K562 (cell line): ENCODE measurements at regions not wholly inside any gene's neighbourhood (a gene's known extent, or its start where the extent isn't known, plus 50 kb on each side); places are given as distances from the start of the nearest gene placed in this dataset.

ENCODE experiments used
- ATAC-seq: fragments of 200-7000 bp; cut with Tn5 transposase; 3 replicates; pipeline ENCODE4 v1.9.1; 2020; ENCODE audit warnings: moderate library complexity
- BruUV-seq: library from RNA; stranded (reverse); fragments of 400-500 nt; replicated peaks from 2 replicates; lab custom pipeline; 2021; lab: Mats Ljungman, UMichigan
- CTCF ChIA-PET: fragments of 300-600 bp; formaldehyde crosslinking; extraction: SDS; loops from one replicate; lab custom pipeline; 2021; ENCODE audit warnings: low intra/inter-chr PET ratio; lab: Yijun Ruan, JAX
- POLR2A ChIA-PET: fragments of 300-600, 350-650 bp; sonication (Branson Sonifier 250); formaldehyde crosslinking; extraction: SDS; loops from one replicate; lab custom pipeline; 2021; ENCODE audit warnings: antibody characterized with exemption, inconsistent platforms; lab: Yijun Ruan, JAX
- DNase-seq, 4 experiments: peaks; one replicate each; pipeline versions ENCODE4 v3.0.0 to v3.0.0-alpha.2; 2011 to 2018; ENCODE audit warnings: low spot score in 3 of 4, mixed read lengths in 3 of 4; ENCODE audit errors: extremely low read depth in 1 of 4
- FAIRE-seq: peaks from 2 replicates; lab custom pipeline; 2011; peaks lifted over from hg19 to GRCh38; lab: Jason Lieb, UNC
- H2AFZ ChIP-seq: 2 replicates; pipeline ENCODE4 v1.6.0; 2011; ENCODE audit warnings: low read depth, low read length, control low read depth, inconsistent platforms
- H3K27ac ChIP-seq: fragments of 200-600 bp; 3 replicates; pipeline ENCODE4 v1.8.0; 2011; ENCODE audit warnings: low read depth, mild to moderate bottlenecking, control low read depth, inconsistent platforms, low read length, moderate library complexity, mixed read lengths; ENCODE audit errors: extremely low read depth
- H3K27me3 ChIP-seq, 2 experiments: fragments of 300-600 bp in 1 of 2; 2 replicates in 1 of 2; 3 replicates in 1 of 2; pipeline versions ENCODE4 v1.6.0 to v1.8.0; 2011; ENCODE audit warnings: inconsistent platforms in 2 of 2, low read length in 2 of 2, mild to moderate bottlenecking in 1 of 2, mixed read lengths in 1 of 2, moderate library complexity in 1 of 2; ENCODE audit not compliant: control insufficient read depth in 2 of 2, insufficient read depth in 2 of 2
- H3K36me3 ChIP-seq: fragments of 300-600 bp; 3 replicates; pipeline ENCODE4 v1.8.0; 2011; ENCODE audit warnings: mild to moderate bottlenecking, low read length, inconsistent platforms; ENCODE audit not compliant: control insufficient read depth, insufficient read depth
- H3K4me1 ChIP-seq, 2 experiments: fragments of 200-600 bp in 1 of 2; replicated peaks in 1 of 2; 2 replicates in 1 of 2; 3 replicates in 1 of 2; pipeline versions ENCODE4 v1.5.1 to v1.8.0; 2011; ENCODE audit warnings: inconsistent platforms in 2 of 2, low read length in 2 of 2, mild to moderate bottlenecking in 1 of 2, mixed read lengths in 1 of 2, moderate library complexity in 1 of 2; ENCODE audit not compliant: control insufficient read depth in 2 of 2, insufficient read depth in 2 of 2
- H3K4me2 ChIP-seq: 2 replicates; pipeline ENCODE4 v1.6.1; 2011; ENCODE audit warnings: low read length, control low read depth, inconsistent platforms, mixed read lengths; ENCODE audit not compliant: insufficient read depth
- H3K4me3 ChIP-seq: fragments of 200-600 bp; sonication (generic), shearing (Covaris generic); 2 replicates; pipeline ENCODE4 v1.5.1; 2016; ENCODE audit warnings: control low read depth, inconsistent platforms
- H3K79me2 ChIP-seq: fragments of 200-600 bp; 3 replicates; pipeline ENCODE4 v1.8.0; 2011; ENCODE audit warnings: low read length, inconsistent platforms; ENCODE audit not compliant: control insufficient read depth, insufficient read depth
- H3K9ac ChIP-seq, 2 experiments: 2 replicates each; pipeline versions ENCODE4 v1.6.0 to v1.6.1; 2011; ENCODE audit warnings: low read depth in 2 of 2, low read length in 2 of 2, control low read depth in 1 of 2, inconsistent platforms in 1 of 2, mild to moderate bottlenecking in 1 of 2, mixed read lengths in 1 of 2; ENCODE audit not compliant: insufficient read depth in 1 of 2
- H3K9me1 ChIP-seq: one replicate; pipeline ENCODE4 v1.6.0; 2011; ENCODE audit warnings: inconsistent platforms, mild to moderate bottlenecking, low read length, moderate library complexity; ENCODE audit not compliant: control insufficient read depth, insufficient read depth
- H3K9me3 ChIP-seq: replicated peaks from 2 replicates; pipeline ENCODE4 v1.5.1; 2011; ENCODE audit warnings: low read depth, low read length, inconsistent platforms; ENCODE audit not compliant: control insufficient read depth, insufficient read depth
- H4K20me1 ChIP-seq: replicated peaks from 2 replicates; pipeline ENCODE4 v1.6.1; 2011; ENCODE audit warnings: low read length, inconsistent platforms, mixed read lengths; ENCODE audit not compliant: control insufficient read depth, insufficient read depth
- ETS2 ChIP-seq: IDR thresholded peaks from 2 replicates; pipeline ENCODE4 v1.6.1; 2016; ENCODE audit warnings: borderline replicate concordance, missing genetic modification characterization, mild to moderate bottlenecking, moderate library complexity, missing compliant biosample characterization; ENCODE audit not compliant: poor library complexity, severe bottlenecking
- MAFG ChIP-seq: fragments of 450-650 bp; conservative IDR thresholded peaks from 2 replicates; pipeline ENCODE4 v1.6.1; 2016; ENCODE audit warnings: missing genetic modification characterization, missing compliant biosample characterization
- ZNF785 ChIP-seq: fragments of 250-450 bp; sonication (Bioruptor Pico); IDR thresholded peaks from 2 replicates; pipeline ENCODE4 v1.4.0; 2020; ENCODE audit warnings: mild to moderate bottlenecking
- in situ Hi-C: fragments of 300-500 bp; cut with MboI; formaldehyde crosslinking; loops from 4 replicates; pipeline ENCODE4 v1.15.0; 2018; ENCODE audit warnings: inconsistent platforms, mixed read lengths
- intact Hi-C: fragments of 100-400 bp; cut with micrococcal nuclease; formaldehyde crosslinking; loops from 2 replicates; pipeline ENCODE4 v1.14.2; 2022
- TF ChIP-seq, protein P1 (sequence below): fragments of 250-450 bp; sonication (Bioruptor Pico); IDR thresholded peaks from 2 replicates; pipeline ENCODE4 v1.8.0; 2022; ENCODE audit warnings: moderate library complexity, mild to moderate bottlenecking, inconsistent platforms
- TF ChIP-seq, protein P2 (sequence below): sonication (generic); formaldehyde crosslinking; IDR thresholded peaks from 2 replicates; pipeline ENCODE4 v1.8.1; 2022; ENCODE audit warnings: missing genetic modification reagents

DNA sequence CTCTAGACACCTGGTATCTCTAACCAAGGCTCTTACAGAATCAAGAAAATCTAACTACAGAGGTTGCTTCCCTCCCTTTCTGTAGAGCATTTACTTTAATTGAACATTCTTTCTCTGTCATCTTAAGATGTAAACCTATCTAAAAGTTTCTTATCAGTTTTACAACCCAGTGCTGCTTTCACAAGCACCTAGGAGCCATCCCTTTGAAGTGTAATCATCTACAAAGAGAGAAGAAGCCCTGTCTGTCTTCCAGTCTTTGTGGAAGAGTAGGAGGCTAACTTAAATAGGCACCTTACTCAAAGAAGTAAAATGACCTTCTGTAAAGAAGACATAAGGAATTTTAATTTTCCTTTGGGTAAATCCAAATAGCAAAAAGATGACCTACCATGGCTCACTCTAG is 763.9 kb upstream of the LRFN5 start:
- ATAC-seq (no peak), DNase-seq (no peak), FAIRE-seq (no peak)
- CTCF ChIA-PET: no interaction called here
- Histone ChIP-seq H3K79me2 (no peaks in the 10 kb centered on the region), H3K4me2 (no peak overlapping the region), H4K20me1 (no peaks in the 10 kb centered on the region), H3K27ac (no peak overlapping the region), H2AFZ (no peak overlapping the region), H3K27me3 (no peaks in the 10 kb centered on the region), H3K36me3 (no peaks in the 10 kb centered on the region), H3K9me1 (no peaks in the 10 kb centered on the region), H3K4me3 (no peak overlapping the region), H3K4me1 (no peaks in the 10 kb centered on the region), H3K9me3 (no peaks in the 10 kb centered on the region), H3K9ac (no peak overlapping the region)
- BruUV-seq: no TSS peak
- intact Hi-C loops (no loop called here), in situ Hi-C loops (no loop called here)
- POLR2A ChIA-PET: no interaction called here
- no peak for TF ChIP-seq ETS2 (tag)
- TF ChIP-seq, protein P1, sequence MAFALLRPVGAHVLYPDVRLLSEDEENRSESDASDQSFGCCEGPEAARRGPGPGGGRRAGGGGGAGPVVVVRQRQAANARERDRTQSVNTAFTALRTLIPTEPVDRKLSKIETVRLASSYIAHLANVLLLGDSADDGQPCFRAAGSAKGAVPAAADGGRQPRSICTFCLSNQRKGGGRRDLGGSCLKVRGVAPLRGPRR (CRISPR knock-in tag): no peak
- TF ChIP-seq MAFG (tag): no peak
- TF ChIP-seq, protein P2, sequence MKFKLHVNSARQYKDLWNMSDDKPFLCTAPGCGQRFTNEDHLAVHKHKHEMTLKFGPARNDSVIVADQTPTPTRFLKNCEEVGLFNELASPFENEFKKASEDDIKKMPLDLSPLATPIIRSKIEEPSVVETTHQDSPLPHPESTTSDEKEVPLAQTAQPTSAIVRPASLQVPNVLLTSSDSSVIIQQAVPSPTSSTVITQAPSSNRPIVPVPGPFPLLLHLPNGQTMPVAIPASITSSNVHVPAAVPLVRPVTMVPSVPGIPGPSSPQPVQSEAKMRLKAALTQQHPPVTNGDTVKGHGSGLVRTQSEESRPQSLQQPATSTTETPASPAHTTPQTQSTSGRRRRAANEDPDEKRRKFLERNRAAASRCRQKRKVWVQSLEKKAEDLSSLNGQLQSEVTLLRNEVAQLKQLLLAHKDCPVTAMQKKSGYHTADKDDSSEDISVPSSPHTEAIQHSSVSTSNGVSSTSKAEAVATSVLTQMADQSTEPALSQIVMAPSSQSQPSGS (CRISPR knock-in tag): no peak
- TF ChIP-seq ZNF785: no peak
